ENCODE measurements at regions not wholly inside any gene's neighbourhood (a gene's known extent, or its start where the extent isn't known, plus 50 kb on each side); places are given as distances from the start of the nearest gene placed in this dataset.

GRCh38 chr2:12317814-12318426 lies 398.8 kb upstream of the TRIB2 start:
- in situ Hi-C loops (cut with MboI; ENCODE audit: low sequenced_read_pairs, unreplicated experiment) = no loop called here
- no peak for TF ChIP-seq CTCF (IDR thresholded peaks at IDR 0.05; ENCODE audit: borderline replicate concordance, control extremely low read depth, extremely low read depth, insufficient read depth, missing control alignments)
- no peak for DNase-seq (ENCODE audit: low spot score)

GRCh38 chr2:12318427-12319057 lies 398.2 kb upstream of the TRIB2 start:
- in situ Hi-C loops (cut with MboI; ENCODE audit: low sequenced_read_pairs, unreplicated experiment) = no loop called here
- no peak for TF ChIP-seq CTCF (IDR thresholded peaks at IDR 0.05; ENCODE audit: borderline replicate concordance, control extremely low read depth, extremely low read depth, insufficient read depth, missing control alignments)
- DNase-seq (ENCODE audit: low spot score) = no peak

- DNase-seq (ENCODE audit: low spot score) = no peak
- in situ Hi-C loops (cut with MboI; ENCODE audit: low sequenced_read_pairs, unreplicated experiment) = no loop called here
- no peak for TF ChIP-seq CTCF (IDR thresholded peaks at IDR 0.05; ENCODE audit: borderline replicate concordance, control extremely low read depth, extremely low read depth, insufficient read depth, missing control alignments)
Measured at GRCh38 chr2:12320027-12320734, 396.6 kb upstream of the TRIB2 start.

GRCh38 chr2:12320991-12321641 lies 395.6 kb upstream of the TRIB2 start:
- no peak for TF ChIP-seq CTCF (IDR thresholded peaks at IDR 0.05; ENCODE audit: borderline replicate concordance, control extremely low read depth, extremely low read depth, insufficient read depth, missing control alignments)

GRCh38 chr2:12321886-12322285 lies 394.9 kb upstream of the TRIB2 start:
- no peak for DNase-seq (ENCODE audit: low spot score)
- no peak for TF ChIP-seq CTCF (IDR thresholded peaks at IDR 0.05; ENCODE audit: borderline replicate concordance, control extremely low read depth, extremely low read depth, insufficient read depth, missing control alignments)
- in situ Hi-C loops (cut with MboI; ENCODE audit: low sequenced_read_pairs, unreplicated experiment) = no loop called here

More at GRCh38 chr2:12320991-12321641, 395.6 kb upstream of the TRIB2 start:
- in situ Hi-C loops (cut with MboI; ENCODE audit: low sequenced_read_pairs, unreplicated experiment) = no loop called here
- no peak for DNase-seq (ENCODE audit: low spot score)

- no peak for DNase-seq (ENCODE audit: low spot score)
Measured at GRCh38 chr2:12325806-12326205, 390.9 kb upstream of the TRIB2 start.

More at GRCh38 chr2:12325806-12326205, 390.9 kb upstream of the TRIB2 start:
- no peak for TF ChIP-seq CTCF (IDR thresholded peaks at IDR 0.05; ENCODE audit: borderline replicate concordance, control extremely low read depth, extremely low read depth, insufficient read depth, missing control alignments)
- in situ Hi-C loops (cut with MboI; ENCODE audit: low sequenced_read_pairs, unreplicated experiment) = no loop called here

Data from GM13976 (cell line).